ENCODE measurements at regions not wholly inside any gene's neighbourhood (a gene's known extent, or its start where the extent isn't known, plus 50 kb on each side); places are given as distances from the start of the nearest gene placed in this dataset.

DNA sequence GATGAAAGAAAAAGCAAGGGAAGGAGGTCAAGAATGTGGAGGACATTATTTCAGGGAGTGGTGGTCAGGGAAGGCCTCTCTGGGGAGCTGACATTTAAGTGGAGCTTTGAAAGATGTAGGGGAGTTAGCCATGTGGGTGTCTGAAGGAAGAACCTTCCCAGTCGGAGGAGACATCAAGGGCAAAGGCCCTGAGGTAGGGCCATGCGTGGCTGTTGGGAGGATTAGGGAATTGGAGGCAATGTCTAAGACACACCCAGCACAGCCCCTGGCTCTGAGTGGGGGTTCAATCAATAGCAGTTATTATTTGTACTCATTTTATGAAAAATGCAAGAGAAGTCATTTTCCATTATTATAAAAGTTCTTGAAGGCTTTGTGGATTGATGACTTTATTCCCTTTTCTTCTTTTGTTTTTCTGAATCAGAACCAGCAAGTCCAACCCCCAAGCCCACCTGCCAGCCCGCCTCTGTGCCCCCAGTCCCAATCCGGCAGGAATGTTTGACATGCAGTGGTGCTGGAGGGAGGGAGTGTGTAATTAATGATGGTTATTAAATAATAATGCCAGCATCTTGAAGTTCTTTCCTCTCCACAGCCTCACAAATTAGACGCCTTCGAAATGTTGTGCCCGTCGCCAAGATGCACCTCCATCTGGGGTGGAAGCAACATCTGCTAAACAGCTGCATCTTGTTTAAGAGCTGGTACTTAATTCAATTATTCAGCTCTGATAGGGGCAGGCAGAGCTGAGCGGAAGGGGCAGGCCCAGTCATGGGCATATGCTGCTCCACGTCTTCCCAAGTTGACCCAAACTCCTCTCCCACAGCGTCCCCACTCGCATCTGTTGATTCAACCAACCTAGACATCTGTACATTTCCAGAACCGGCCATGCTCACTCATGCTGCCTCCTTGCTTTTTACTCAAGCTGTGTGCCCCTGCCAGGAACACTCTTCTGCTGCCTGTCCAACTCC, 81.3 kb upstream of the SIRPA start:
- H3K4me3 ChIP-seq: no peak overlapping the region
- 94% methylated on average over 13 of the region's 13 CpGs for WGBS
- no peaks in the 10 kb centered on the region for H3K27me3 ChIP-seq (replicated peaks; ENCODE audit: insufficient read depth)
- no peak for TF ChIP-seq CTCF (IDR thresholded peaks at IDR 0.05)
- TF ChIP-seq POLR2AphosphoS5 (IDR thresholded peaks at IDR 0.05): no peak
- no peak for TF ChIP-seq POLR2A (IDR thresholded peaks at IDR 0.05)
- peaks cover 5% of the 10 kb centered on the region for H3K4me1 ChIP-seq (replicated peaks)
- H3K9me3 ChIP-seq: no peaks in the 10 kb centered on the region
- no peak for DNase-seq (ENCODE audit: low spot score)
- no peak overlapping the region for H3K27ac ChIP-seq
- no peaks in the 10 kb centered on the region for H3K36me3 ChIP-seq
- intact Hi-C loops (cut with DNase I): no loop called here

- Histone ChIP-seq H3K9me3 (no peaks in the 10 kb centered on the region), H3K27me3 (replicated peaks; ENCODE audit: insufficient read depth) (no peaks in the 10 kb centered on the region), H3K4me3 (no peak overlapping the region), H3K36me3 (no peaks in the 10 kb centered on the region), H3K4me1 (replicated peaks) (peaks cover 5% of the 10 kb centered on the region), H3K27ac (no peak overlapping the region)
- peak; percentile 43 for DNase-seq (ENCODE audit: low spot score)
- WGBS: 17% methylated on average over 7 of the region's 7 CpGs
- TF ChIP-seq POLR2A (IDR thresholded peaks at IDR 0.05): no peak
- no peak for TF ChIP-seq CTCF (IDR thresholded peaks at IDR 0.05)
- TF ChIP-seq POLR2AphosphoS5 (IDR thresholded peaks at IDR 0.05): peak; percentile 30
- intact Hi-C loops (cut with DNase I): no loop called here
Observed at GRCh38 chr20:1813101-1813529, 82.1 kb upstream of the SIRPA start.

DNA sequence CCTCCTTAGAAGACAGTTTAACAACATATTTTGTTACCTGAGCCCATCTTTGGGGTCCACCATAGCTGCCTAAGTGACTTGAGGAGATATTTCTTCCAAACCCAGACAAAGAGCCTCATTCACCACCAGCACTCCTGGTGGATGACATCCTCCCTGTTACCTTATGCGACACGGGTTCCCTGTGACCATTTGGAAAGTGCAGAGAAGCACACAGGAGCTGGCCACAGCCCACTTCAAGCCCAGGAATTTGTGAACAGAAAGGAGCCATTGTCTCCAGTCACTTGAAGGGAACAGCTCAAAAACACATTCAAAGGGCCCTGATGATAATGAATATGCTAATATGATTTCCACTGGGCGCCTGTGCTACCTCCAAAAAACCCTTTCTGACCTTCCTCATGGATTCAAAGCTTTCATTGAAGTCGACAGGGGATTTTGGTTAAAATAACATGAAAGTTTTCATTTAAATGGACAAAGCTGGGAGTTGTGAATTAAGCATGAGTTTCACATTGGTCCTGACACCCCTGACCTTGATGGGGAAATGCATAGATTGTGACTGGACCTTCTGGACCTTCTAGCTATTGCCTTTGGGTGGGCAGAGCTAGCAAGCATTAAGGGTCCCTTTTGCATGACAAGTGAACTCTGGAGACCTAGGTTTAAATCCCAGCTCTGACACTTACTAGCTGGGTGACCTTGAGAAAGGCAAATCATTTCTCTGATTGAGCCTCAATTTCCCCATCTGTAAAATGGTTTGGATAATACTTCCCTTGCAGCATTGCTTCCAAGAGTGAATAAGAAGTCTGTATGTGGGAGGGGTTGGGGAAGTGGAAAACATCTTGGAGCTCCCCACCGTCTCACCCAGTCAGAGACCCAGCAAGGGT, 83.3 kb upstream of the SIRPA start:
- Histone ChIP-seq H3K4me1 (replicated peaks) (peaks cover 5% of the 10 kb centered on the region), H3K36me3 (no peaks in the 10 kb centered on the region), H3K9me3 (no peaks in the 10 kb centered on the region), H3K4me3 (no peak overlapping the region), H3K27me3 (replicated peaks; ENCODE audit: insufficient read depth) (no peaks in the 10 kb centered on the region), H3K27ac (peak overlapping the region; percentile 9 to 62)
- WGBS: 59% methylated on average over 5 of the region's 5 CpGs
- intact Hi-C loops (cut with DNase I): no loop called here
- no peak for TF ChIP-seq CTCF (IDR thresholded peaks at IDR 0.05)
- no peak for TF ChIP-seq POLR2AphosphoS5 (IDR thresholded peaks at IDR 0.05)
- no peak for TF ChIP-seq POLR2A (IDR thresholded peaks at IDR 0.05)
- no peak for DNase-seq (ENCODE audit: low spot score)

- peaks cover 5% of the 10 kb centered on the region for H3K4me1 ChIP-seq (replicated peaks)
- H3K9me3 ChIP-seq: no peaks in the 10 kb centered on the region
- H3K27ac ChIP-seq: peak overlapping the region; percentile 9 to 62
- peak; percentile 23 for TF ChIP-seq POLR2AphosphoS5 (IDR thresholded peaks at IDR 0.05)
- no peak for TF ChIP-seq POLR2A (IDR thresholded peaks at IDR 0.05)
- H3K27me3 ChIP-seq (replicated peaks; ENCODE audit: insufficient read depth): no peaks in the 10 kb centered on the region
- H3K4me3 ChIP-seq: no peak overlapping the region
- no peaks in the 10 kb centered on the region for H3K36me3 ChIP-seq
- intact Hi-C loops (cut with DNase I): no loop called here
- 18% methylated on average over 7 of the region's 7 CpGs for WGBS
- DNase-seq (ENCODE audit: low spot score): peak; percentile 69
Observed at GRCh38 chr20:1810926-1811620, 84.1 kb upstream of the SIRPA start.

DNA sequence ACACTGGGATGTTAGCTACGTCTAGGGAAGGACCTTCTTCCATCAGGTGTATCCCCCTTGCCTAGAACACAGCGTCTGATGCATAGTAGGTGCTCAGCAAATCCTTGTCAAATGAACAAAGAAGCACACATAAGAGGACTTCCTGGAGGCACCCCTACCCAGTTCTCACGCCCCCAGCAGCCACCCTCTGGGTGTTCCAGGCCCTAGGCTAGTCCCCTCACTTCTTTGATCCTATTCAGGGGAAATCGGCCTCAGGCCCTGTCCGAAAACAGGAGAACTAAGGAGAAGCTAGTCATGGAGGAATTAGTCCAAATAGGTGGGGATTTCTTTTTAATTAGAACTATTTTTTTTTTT, 84.7 kb upstream of the SIRPA start:
- no peaks in the 10 kb centered on the region for H3K27me3 ChIP-seq (replicated peaks; ENCODE audit: insufficient read depth)
- H3K9me3 ChIP-seq: no peaks in the 10 kb centered on the region
- H3K27ac ChIP-seq: peak overlapping the region; percentile 9 to 62
- H3K4me3 ChIP-seq: no peak overlapping the region
- peaks cover 5% of the 10 kb centered on the region for H3K4me1 ChIP-seq (replicated peaks)
- intact Hi-C loops (cut with DNase I): no loop called here
- DNase-seq (ENCODE audit: low spot score): no peak
- 63% methylated on average over 5 of the region's 5 CpGs for WGBS
- TF ChIP-seq CTCF (IDR thresholded peaks at IDR 0.05) (no peak), POLR2AphosphoS5 (IDR thresholded peaks at IDR 0.05) (no peak), POLR2A (IDR thresholded peaks at IDR 0.05) (no peak)
- no peaks in the 10 kb centered on the region for H3K36me3 ChIP-seq

Data from prostate gland (tissue), 2 donors.